Loucy (cell line): ENCODE measurements at regions not wholly inside any gene's neighbourhood (a gene's known extent, or its start where the extent isn't known, plus 50 kb on each side); places are given as distances from the start of the nearest gene placed in this dataset.

Source experiments
- H2AFZ ChIP-seq: fragments of 200-600 bp; sonication (generic); 2 replicates; pipeline ENCODE4 v1.6.0; 2016; ENCODE audit warnings: antibody characterized with exemption, mild to moderate bottlenecking, low read length, moderate library complexity
- H3F3A ChIP-seq: fragments of 200-600 bp; 2 replicates; pipeline ENCODE4 v1.6.0; 2016; ENCODE audit warnings: antibody characterized with exemption, low read depth, mild to moderate bottlenecking
- H3K27me3 ChIP-seq: fragments of 200-600 bp; sonication (generic); 2 replicates; pipeline ENCODE4 v1.6.1; 2014; ENCODE audit warnings: low read length, mild to moderate bottlenecking; ENCODE audit not compliant: insufficient read depth, poor library complexity, severe bottlenecking
- H3K36me3 ChIP-seq: fragments of 200-600 bp; sonication (generic); 2 replicates; pipeline ENCODE4 v1.6.1; 2016; ENCODE audit warnings: low read length; ENCODE audit not compliant: insufficient read depth
- H3K4me1 ChIP-seq: fragments of 200-600 bp; sonication (generic); 2 replicates; pipeline ENCODE4 v1.5.1; 2014; ENCODE audit warnings: low read length, mild to moderate bottlenecking; ENCODE audit not compliant: insufficient read depth, poor library complexity, severe bottlenecking
- H3K4me2 ChIP-seq: fragments of 200-600 bp; sonication (generic); 2 replicates; pipeline ENCODE4 v1.6.0; 2014; ENCODE audit warnings: antibody characterized with exemption, low read length, low read depth, mild to moderate bottlenecking; ENCODE audit not compliant: poor library complexity, severe bottlenecking
- H3K4me3 ChIP-seq: fragments of 200-600 bp; sonication (generic); 2 replicates; pipeline ENCODE4 v1.5.1; 2014; ENCODE audit warnings: low read length, mild to moderate bottlenecking, mixed read lengths; ENCODE audit not compliant: poor library complexity, severe bottlenecking
- H3K79me2 ChIP-seq: fragments of 200-600 bp; sonication (generic); 2 replicates; pipeline ENCODE4 v1.6.1; 2014; ENCODE audit warnings: low read length; ENCODE audit not compliant: insufficient read depth
- H3K9ac ChIP-seq: fragments of 200-600 bp; sonication (generic); 2 replicates; pipeline ENCODE4 v1.6.0; 2014; ENCODE audit warnings: mild to moderate bottlenecking, low read depth, low read length, moderate library complexity; ENCODE audit not compliant: poor library complexity, severe bottlenecking
- H3K9me2 ChIP-seq: fragments of 200-600 bp; sonication (generic); replicated peaks from 2 replicates; pipeline ENCODE4 v1.6.1; 2016; ENCODE audit warnings: low read depth, low read length, mixed read lengths
- H3K9me3 ChIP-seq: fragments of 200-600 bp; sonication (generic); 2 replicates; pipeline ENCODE4 v1.6.1; 2014; ENCODE audit warnings: mild to moderate bottlenecking, antibody characterized with exemption, low read length, low read depth; ENCODE audit not compliant: insufficient read depth
- H4K20me1 ChIP-seq: fragments of 200-600 bp; sonication (generic); 2 replicates; pipeline ENCODE4 v1.6.0; 2014; ENCODE audit warnings: antibody characterized with exemption, low read length, mild to moderate bottlenecking; ENCODE audit not compliant: insufficient read depth, poor library complexity, severe bottlenecking
- CTCF ChIP-seq: fragments of 200-600 bp; sonication (generic); conservative IDR thresholded peaks from 2 replicates; pipeline ENCODE4 v1.5.1; 2014; ENCODE audit warnings: mild to moderate bottlenecking, antibody characterized with exemption, low read length
- EZH2phosphoT487 ChIP-seq: fragments of 200-600 bp; IDR thresholded peaks from 2 replicates; pipeline ENCODE4 v1.6.1; 2018; ENCODE audit warnings: antibody characterized with exemption, mild to moderate bottlenecking, moderate library complexity, borderline replicate concordance

GRCh38 chr4:181181331-181181730 lies 1061.9 kb upstream of the TENM3 start:
- Histone ChIP-seq H3F3A (no peaks in the 10 kb centered on the region), H3K79me2 (no peaks in the 10 kb centered on the region), H3K4me1 (no peaks in the 10 kb centered on the region), H3K4me3 (no peak overlapping the region), H3K36me3 (no peaks in the 10 kb centered on the region), H4K20me1 (no peaks in the 10 kb centered on the region), H3K9me3 (0 out of 2 replicates have a peak, but pooled peaks cover 4% of the 10 kb centered on the region), H3K9ac (no peak overlapping the region), H2AFZ (no peak overlapping the region), H3K9me2 (no peaks in the 10 kb centered on the region), H3K4me2 (no peak overlapping the region), H3K27me3 (no peaks in the 10 kb centered on the region)
- TF ChIP-seq EZH2phosphoT487, result no peak

GRCh38 chr4:181189751-181190150 lies 1053.5 kb upstream of the TENM3 start:
- H3K79me2 ChIP-seq, result no peaks in the 10 kb centered on the region
- H4K20me1 ChIP-seq, result no peaks in the 10 kb centered on the region
- no peak overlapping the region for H3K4me3 ChIP-seq
- H3K27me3 ChIP-seq, result no peaks in the 10 kb centered on the region
- no peaks in the 10 kb centered on the region for H3K36me3 ChIP-seq
- no peaks in the 10 kb centered on the region for H3K4me1 ChIP-seq
- H3K9me2 ChIP-seq, result no peaks in the 10 kb centered on the region
- H3K9ac ChIP-seq, result no peak overlapping the region
- no peak overlapping the region for H2AFZ ChIP-seq
- TF ChIP-seq EZH2phosphoT487, result no peak
- TF ChIP-seq CTCF, result no peak
- no peaks in the 10 kb centered on the region for H3K9me3 ChIP-seq
- no peaks in the 10 kb centered on the region for H3F3A ChIP-seq
- H3K4me2 ChIP-seq, result no peak overlapping the region

GRCh38 chr4:181193131-181193930 lies 1049.9 kb upstream of the TENM3 start:
- Histone ChIP-seq H3K36me3 (no peaks in the 10 kb centered on the region), H2AFZ (no peak overlapping the region), H3K9ac (no peak overlapping the region), H3F3A (no peaks in the 10 kb centered on the region), H3K4me1 (no peaks in the 10 kb centered on the region), H4K20me1 (no peaks in the 10 kb centered on the region), H3K9me2 (no peaks in the 10 kb centered on the region), H3K27me3 (no peaks in the 10 kb centered on the region), H3K4me3 (no peak overlapping the region), H3K9me3 (no peaks in the 10 kb centered on the region), H3K79me2 (no peaks in the 10 kb centered on the region), H3K4me2 (no peak overlapping the region)
- no peak for TF ChIP-seq CTCF
- TF ChIP-seq EZH2phosphoT487, result no peak

GRCh38 chr4:181194096-181194495 lies 1049.1 kb upstream of the TENM3 start:
- H3K9me2 ChIP-seq, result no peaks in the 10 kb centered on the region
- H3K27me3 ChIP-seq, result no peaks in the 10 kb centered on the region
- no peaks in the 10 kb centered on the region for H3K9me3 ChIP-seq
- no peaks in the 10 kb centered on the region for H3K4me1 ChIP-seq
- H3K4me2 ChIP-seq, result no peak overlapping the region
- H2AFZ ChIP-seq, result no peak overlapping the region
- no peak overlapping the region for H3K9ac ChIP-seq
- no peak for TF ChIP-seq EZH2phosphoT487
- no peak for TF ChIP-seq CTCF
- no peak overlapping the region for H3K4me3 ChIP-seq
- H3K36me3 ChIP-seq, result no peaks in the 10 kb centered on the region
- H3F3A ChIP-seq, result no peaks in the 10 kb centered on the region
- H3K79me2 ChIP-seq, result no peaks in the 10 kb centered on the region
- no peaks in the 10 kb centered on the region for H4K20me1 ChIP-seq
